ENCODE measurements at regions not wholly inside any gene's neighbourhood (a gene's known extent, or its start where the extent isn't known, plus 50 kb on each side); places are given as distances from the start of the nearest gene placed in this dataset.
A peak's percentile ranks its signal among the peaks of the same experiment; 100 is the strongest.

GRCh38 chr14:76958020-76958979 is 70.2 kb downstream of the IRF2BPL start:
- Histone ChIP-seq H3K9me3 (ENCODE audit: control insufficient read depth in 4 of 4, low read length in 3 of 4) (no peaks in the 10 kb centered on the region), H3K27me3 (ENCODE audit: control insufficient read depth in 4 of 4, insufficient read depth in 4 of 4, low read length in 3 of 4) (no peaks in the 10 kb centered on the region), H3K4me1 (ENCODE audit: control insufficient read depth in 4 of 4, insufficient read depth in 4 of 4, low read length in 3 of 4) (peaks cover 4 to 41% (median 26%) of the 10 kb centered on the region in 4 donors), H3K27ac (ENCODE audit: low read depth in 1 of 2, low read length in 2 of 2) (no peak overlapping the region), H3K36me3 (ENCODE audit: control insufficient read depth in 4 of 4, insufficient read depth in 3 of 4, low read depth in 1 of 4, low read length in 3 of 4) (no peaks in the 10 kb centered on the region), H3K4me3 (ENCODE audit: low read depth in 1 of 3, low read length in 3 of 3) (no peak overlapping the region), H3K9ac (ENCODE audit: low read depth in 1 of 2, low read length in 2 of 2) (no peak overlapping the region)
- 87% methylated on average over 11 of the region's 11 CpGs for WGBS
- no peak for DNase-seq (ENCODE audit: low spot score)
- TF ChIP-seq, protein P1, sequence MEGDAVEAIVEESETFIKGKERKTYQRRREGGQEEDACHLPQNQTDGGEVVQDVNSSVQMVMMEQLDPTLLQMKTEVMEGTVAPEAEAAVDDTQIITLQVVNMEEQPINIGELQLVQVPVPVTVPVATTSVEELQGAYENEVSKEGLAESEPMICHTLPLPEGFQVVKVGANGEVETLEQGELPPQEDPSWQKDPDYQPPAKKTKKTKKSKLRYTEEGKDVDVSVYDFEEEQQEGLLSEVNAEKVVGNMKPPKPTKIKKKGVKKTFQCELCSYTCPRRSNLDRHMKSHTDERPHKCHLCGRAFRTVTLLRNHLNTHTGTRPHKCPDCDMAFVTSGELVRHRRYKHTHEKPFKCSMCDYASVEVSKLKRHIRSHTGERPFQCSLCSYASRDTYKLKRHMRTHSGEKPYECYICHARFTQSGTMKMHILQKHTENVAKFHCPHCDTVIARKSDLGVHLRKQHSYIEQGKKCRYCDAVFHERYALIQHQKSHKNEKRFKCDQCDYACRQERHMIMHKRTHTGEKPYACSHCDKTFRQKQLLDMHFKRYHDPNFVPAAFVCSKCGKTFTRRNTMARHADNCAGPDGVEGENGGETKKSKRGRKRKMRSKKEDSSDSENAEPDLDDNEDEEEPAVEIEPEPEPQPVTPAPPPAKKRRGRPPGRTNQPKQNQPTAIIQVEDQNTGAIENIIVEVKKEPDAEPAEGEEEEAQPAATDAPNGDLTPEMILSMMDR (IDR thresholded peaks at IDR 0.05; ENCODE audit: low read depth, low read length, missing input control), result no peak
- TF ChIP-seq HNF4G (IDR thresholded peaks at IDR 0.05) (no peak), RAD21 (IDR thresholded peaks at IDR 0.05) (no peak), FOXA2 (IDR thresholded peaks at IDR 0.05) (no peak), RXRA (IDR thresholded peaks at IDR 0.05) (no peak), EGR1 (IDR thresholded peaks at IDR 0.05; ENCODE audit: low read depth in 2 of 2) (no peak), TAF1 (conservative IDR thresholded peaks at IDR 0.05) (no peak), FOXA1 (IDR thresholded peaks at IDR 0.05) (no peak)

DNA sequence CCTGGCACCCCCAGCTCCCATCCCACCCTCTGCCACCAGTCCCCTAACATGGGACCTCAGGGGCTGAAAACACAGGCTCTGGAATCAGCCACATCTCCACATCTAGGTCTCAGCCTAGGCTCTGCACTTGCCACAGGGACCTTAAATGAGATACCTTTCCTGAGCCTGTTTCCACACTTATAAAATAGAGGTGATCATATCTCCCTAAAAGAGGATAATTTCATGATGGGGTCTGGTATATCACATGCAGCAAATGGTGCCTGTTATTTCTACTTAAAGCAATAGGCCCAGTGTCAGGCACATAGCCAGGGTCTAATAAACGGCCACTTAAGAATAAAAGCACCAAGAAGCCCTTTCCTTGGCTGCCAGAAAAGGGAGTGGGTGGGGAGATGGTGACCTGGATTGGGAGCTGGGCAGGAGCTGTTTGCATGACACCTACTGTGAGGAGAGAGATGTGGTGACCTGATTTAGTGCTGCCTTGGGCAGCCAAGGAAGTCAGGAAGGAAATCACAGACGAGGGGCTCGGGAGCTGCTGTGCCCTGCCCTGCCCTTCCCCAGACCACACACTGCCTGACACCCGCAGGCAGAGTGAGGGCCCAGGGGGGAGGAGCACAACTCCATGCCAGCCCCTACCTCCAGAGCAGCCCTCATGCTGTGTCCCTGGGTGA is 71.2 kb downstream of the IRF2BPL start:
- WGBS, result 61% methylated on average over 4 of the region's 4 CpGs
- Histone ChIP-seq H3K4me1 (ENCODE audit: control insufficient read depth in 4 of 4, insufficient read depth in 4 of 4, low read length in 3 of 4) (peaks cover 5 to 41% (median 24%) of the 10 kb centered on the region in 4 donors), H3K27ac (ENCODE audit: low read depth in 1 of 2, low read length in 2 of 2) (peak overlapping the region; percentile 92 to 93), H3K9ac (ENCODE audit: low read depth in 1 of 2, low read length in 2 of 2) (peak overlapping the region in 1 of 2 donors; percentile 42), H3K36me3 (ENCODE audit: control insufficient read depth in 4 of 4, insufficient read depth in 3 of 4, low read depth in 1 of 4, low read length in 3 of 4) (no peaks in the 10 kb centered on the region), H3K4me3 (ENCODE audit: low read depth in 1 of 3, low read length in 3 of 3) (no peak overlapping the region), H3K9me3 (ENCODE audit: control insufficient read depth in 4 of 4, low read length in 3 of 4) (no peaks in the 10 kb centered on the region), H3K27me3 (ENCODE audit: control insufficient read depth in 4 of 4, insufficient read depth in 4 of 4, low read length in 3 of 4) (no peaks in the 10 kb centered on the region)
- TF ChIP-seq EGR1 (IDR thresholded peaks at IDR 0.05; ENCODE audit: low read depth in 2 of 2) (no peak), HNF4A (conservative IDR thresholded peaks at IDR 0.05) (no peak), JUND (IDR thresholded peaks at IDR 0.05) (no peak), MAX (IDR thresholded peaks at IDR 0.05) (no peak), FOXA2 (IDR thresholded peaks at IDR 0.05) (no peak), RXRA (IDR thresholded peaks at IDR 0.05) (no peak)
- TF ChIP-seq, protein P2, sequence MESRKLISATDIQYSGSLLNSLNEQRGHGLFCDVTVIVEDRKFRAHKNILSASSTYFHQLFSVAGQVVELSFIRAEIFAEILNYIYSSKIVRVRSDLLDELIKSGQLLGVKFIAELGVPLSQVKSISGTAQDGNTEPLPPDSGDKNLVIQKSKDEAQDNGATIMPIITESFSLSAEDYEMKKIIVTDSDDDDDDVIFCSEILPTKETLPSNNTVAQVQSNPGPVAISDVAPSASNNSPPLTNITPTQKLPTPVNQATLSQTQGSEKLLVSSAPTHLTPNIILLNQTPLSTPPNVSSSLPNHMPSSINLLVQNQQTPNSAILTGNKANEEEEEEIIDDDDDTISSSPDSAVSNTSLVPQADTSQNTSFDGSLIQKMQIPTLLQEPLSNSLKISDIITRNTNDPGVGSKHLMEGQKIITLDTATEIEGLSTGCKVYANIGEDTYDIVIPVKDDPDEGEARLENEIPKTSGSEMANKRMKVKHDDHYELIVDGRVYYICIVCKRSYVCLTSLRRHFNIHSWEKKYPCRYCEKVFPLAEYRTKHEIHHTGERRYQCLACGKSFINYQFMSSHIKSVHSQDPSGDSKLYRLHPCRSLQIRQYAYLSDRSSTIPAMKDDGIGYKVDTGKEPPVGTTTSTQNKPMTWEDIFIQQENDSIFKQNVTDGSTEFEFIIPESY (IDR thresholded peaks at IDR 0.05), result no peak
- TF ChIP-seq, protein P1 (IDR thresholded peaks at IDR 0.05; ENCODE audit: low read depth, low read length, missing input control), result no peak
- no peak for DNase-seq (ENCODE audit: low spot score)
